WTC11 (cell line): ENCODE measurements at regions not wholly inside any gene's neighbourhood (a gene's known extent, or its start where the extent isn't known, plus 50 kb on each side); places are given as distances from the start of the nearest gene placed in this dataset.

ENCODE experiments used
- ATAC-seq: fragments of 200-7000 bp; cut with Tn5 transposase; 2 replicates; pipeline ENCODE4 v1.10.0; 2021; ENCODE audit warnings: mild to moderate bottlenecking, moderate library complexity
- CTCF ChIA-PET: fragments of 300-600 bp; sonication (Branson Sonifier 250); formaldehyde crosslinking; loops from one replicate; lab custom pipeline; 2021; ENCODE audit warnings: antibody characterized with exemption; lab: Charles Lee
- POLR2A ChIA-PET: fragments of 350-600 bp; sonication (Branson Sonifier 250); formaldehyde crosslinking; loops from one replicate; lab custom pipeline; 2021; ENCODE audit warnings: antibody characterized with exemption; lab: Charles Lee
- DNase-seq: peaks from one replicate; pipeline ENCODE4 v3.0.0; 2021; ENCODE audit warnings: low spot score
- H3K27ac Mint-ChIP-seq: 2 replicates; pipeline ENCODE4 v1.8.0; 2021; ENCODE audit warnings: mixed read lengths
- H3K27me3 Mint-ChIP-seq: 2 replicates; pipeline ENCODE4 v1.8.0; 2021; ENCODE audit warnings: low read depth, mild to moderate bottlenecking, moderate library complexity, mixed read lengths
- H3K36me3 Mint-ChIP-seq: 2 replicates; pipeline ENCODE4 v1.8.0; 2021; ENCODE audit warnings: mixed read lengths
- H3K4me1 Mint-ChIP-seq: 2 replicates; pipeline ENCODE4 v1.8.0; 2022; ENCODE audit warnings: mixed read lengths
- H3K4me3 Mint-ChIP-seq: 2 replicates; pipeline ENCODE4 v1.8.0; 2021; ENCODE audit warnings: mild to moderate bottlenecking, moderate library complexity, mixed read lengths
- H3K9me3 Mint-ChIP-seq: 2 replicates; pipeline ENCODE4 v1.8.0; 2021; ENCODE audit warnings: mixed read lengths
- AR ChIP-seq: fragments of 250-450 bp; sonication (Bioruptor Pico); IDR thresholded peaks from 2 replicates; pipeline ENCODE4 v1.9.0; 2021; ENCODE audit warnings: mild to moderate bottlenecking
- ATF3 ChIP-seq: sonication (generic); formaldehyde crosslinking; conservative IDR thresholded peaks from 2 replicates; pipeline ENCODE4 v1.8.1; 2022; ENCODE audit warnings: mild to moderate bottlenecking, missing genetic modification reagents
- CREM ChIP-seq: sonication (generic); formaldehyde crosslinking; IDR thresholded peaks from 2 replicates; pipeline ENCODE4 v1.8.1; 2022; ENCODE audit warnings: mild to moderate bottlenecking, missing genetic modification reagents, moderate library complexity
- EMX1 ChIP-seq: fragments of 250-450 bp; sonication (Bioruptor Pico); IDR thresholded peaks from 2 replicates; pipeline ENCODE4 v1.8.0; 2021; ENCODE audit warnings: mild to moderate bottlenecking
- IRF2 ChIP-seq: sonication (generic); formaldehyde crosslinking; IDR thresholded peaks from 2 replicates; pipeline ENCODE4 v1.8.0; 2022; ENCODE audit warnings: low read depth, missing genetic modification reagents, borderline replicate concordance
- JUN ChIP-seq: sonication (generic); formaldehyde crosslinking; IDR thresholded peaks from 2 replicates; pipeline ENCODE4 v1.8.0; 2023; ENCODE audit warnings: mild to moderate bottlenecking, missing genetic modification reagents
- MAX ChIP-seq: sonication (generic); formaldehyde crosslinking; IDR thresholded peaks from 2 replicates; pipeline ENCODE4 v1.8.0; 2022; ENCODE audit warnings: mild to moderate bottlenecking, missing genetic modification reagents
- MLX ChIP-seq: sonication (generic); formaldehyde crosslinking; IDR thresholded peaks from 2 replicates; pipeline ENCODE4 v1.8.1; 2023; ENCODE audit warnings: mild to moderate bottlenecking, missing genetic modification reagents, moderate library complexity
- NR1H2 ChIP-seq: sonication (generic); formaldehyde crosslinking; IDR thresholded peaks from 2 replicates; pipeline ENCODE4 v1.9.0; 2021; ENCODE audit warnings: mild to moderate bottlenecking, moderate library complexity, missing genetic modification reagents
- RELA ChIP-seq: sonication (generic); formaldehyde crosslinking; IDR thresholded peaks from 2 replicates; pipeline ENCODE4 v1.8.1; 2022; ENCODE audit warnings: missing genetic modification reagents, mild to moderate bottlenecking, borderline replicate concordance
- RORB ChIP-seq: fragments of 250-450 bp; sonication (Bioruptor Pico); IDR thresholded peaks from 2 replicates; pipeline ENCODE4 v1.9.0; 2021; ENCODE audit warnings: mild to moderate bottlenecking
- SOX15 ChIP-seq: fragments of 250-450 bp; sonication (Bioruptor Pico); IDR thresholded peaks from 2 replicates; pipeline ENCODE4 v1.9.0; 2021; ENCODE audit warnings: mild to moderate bottlenecking
- TEAD1 ChIP-seq: sonication (generic); formaldehyde crosslinking; IDR thresholded peaks from 2 replicates; pipeline ENCODE4 v1.8.0; 2022; ENCODE audit warnings: mild to moderate bottlenecking, missing genetic modification reagents
- ZMAT4 ChIP-seq: fragments of 250-450 bp; sonication (Bioruptor Pico); IDR thresholded peaks from 2 replicates; pipeline ENCODE4 v1.9.0; 2021; ENCODE audit warnings: mild to moderate bottlenecking
- ZNF232 ChIP-seq: sonication (generic); formaldehyde crosslinking; IDR thresholded peaks from 2 replicates; pipeline ENCODE4 v1.8.0; 2022; ENCODE audit warnings: mild to moderate bottlenecking, missing genetic modification reagents
- ZNF281 ChIP-seq: sonication (generic); formaldehyde crosslinking; IDR thresholded peaks from 2 replicates; pipeline ENCODE4 v1.8.0; 2023; ENCODE audit warnings: mild to moderate bottlenecking, missing genetic modification reagents
- ZNF396 ChIP-seq: fragments of 250-450 bp; sonication (Bioruptor Pico); IDR thresholded peaks from 2 replicates; pipeline ENCODE4 v1.8.0; 2021; ENCODE audit warnings: mild to moderate bottlenecking, moderate library complexity, borderline replicate concordance
- ZNF423 ChIP-seq: fragments of 250-450 bp; sonication (Bioruptor Pico); IDR thresholded peaks from 2 replicates; pipeline ENCODE4 v2.1.2; 2022; ENCODE audit warnings: mild to moderate bottlenecking, moderate library complexity
- TF ChIP-seq, protein P1 (sequence below): sonication (generic); formaldehyde crosslinking; IDR thresholded peaks from 2 replicates; pipeline ENCODE4 v1.8.1; 2023; ENCODE audit warnings: mild to moderate bottlenecking, moderate library complexity, missing genetic modification reagents
- TF ChIP-seq, protein P2 (sequence below): sonication (generic); formaldehyde crosslinking; IDR thresholded peaks from 2 replicates; pipeline ENCODE4 v1.8.1; 2023; ENCODE audit warnings: mild to moderate bottlenecking, missing genetic modification reagents

DNA sequence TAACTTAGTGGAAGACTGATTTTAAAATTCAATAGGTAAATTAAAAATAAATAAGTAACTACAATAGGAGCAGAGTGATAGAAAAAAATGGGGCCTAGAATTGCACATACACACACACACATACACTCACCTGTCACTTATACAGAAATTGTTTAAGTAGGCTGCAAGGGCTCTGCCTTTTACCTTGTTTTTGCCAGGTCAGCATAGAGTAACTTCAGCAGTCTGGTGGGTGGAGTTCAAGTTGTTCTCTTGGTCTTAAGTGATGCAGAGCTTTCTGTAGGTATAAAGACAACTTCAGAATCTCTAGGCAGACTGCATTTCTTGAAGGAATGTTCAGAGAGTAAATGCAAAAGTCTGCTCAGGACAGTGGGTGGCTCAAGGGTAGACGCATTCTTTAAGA, 457.0 kb downstream of the INHBA start:
- DNase-seq (no peak), ATAC-seq (no peak)
- ChIA-PET CTCF (no interaction called here), POLR2A (no interaction called here)
- H3K27ac Mint-ChIP-seq: no peak overlapping the region
- no peak overlapping the region for H3K4me3 Mint-ChIP-seq
- H3K9me3 Mint-ChIP-seq: peaks cover 12% of the 10 kb centered on the region
- H3K36me3 Mint-ChIP-seq: peaks cover 5% of the 10 kb centered on the region
- peaks cover 3% of the 10 kb centered on the region for H3K4me1 Mint-ChIP-seq
- H3K27me3 Mint-ChIP-seq: no peaks in the 10 kb centered on the region
- TF ChIP-seq, protein P1, sequence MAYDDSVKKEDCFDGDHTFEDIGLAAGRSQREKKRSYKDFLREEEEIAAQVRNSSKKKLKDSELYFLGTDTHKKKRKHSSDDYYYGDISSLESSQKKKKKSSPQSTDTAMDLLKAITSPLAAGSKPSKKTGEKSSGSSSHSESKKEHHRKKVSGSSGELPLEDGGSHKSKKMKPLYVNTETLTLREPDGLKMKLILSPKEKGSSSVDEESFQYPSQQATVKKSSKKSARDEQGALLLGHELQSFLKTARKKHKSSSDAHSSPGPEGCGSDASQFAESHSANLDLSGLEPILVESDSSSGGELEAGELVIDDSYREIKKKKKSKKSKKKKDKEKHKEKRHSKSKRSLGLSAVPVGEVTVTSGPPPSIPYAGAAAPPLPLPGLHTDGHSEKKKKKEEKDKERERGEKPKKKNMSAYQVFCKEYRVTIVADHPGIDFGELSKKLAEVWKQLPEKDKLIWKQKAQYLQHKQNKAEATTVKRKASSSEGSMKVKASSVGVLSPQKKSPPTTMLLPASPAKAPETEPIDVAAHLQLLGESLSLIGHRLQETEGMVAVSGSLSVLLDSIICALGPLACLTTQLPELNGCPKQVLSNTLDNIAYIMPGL (CRISPR knock-in tag): no peak
- TF ChIP-seq ATF3 (CRISPR knock-in tag): no peak
- TF ChIP-seq TEAD1: no peak
- no peak for TF ChIP-seq MLX (CRISPR knock-in tag)
- no peak for TF ChIP-seq RELA
- no peak for TF ChIP-seq ZNF423 (CRISPR knock-in tag)
- TF ChIP-seq NR1H2: no peak
- no peak for TF ChIP-seq IRF2 (CRISPR knock-in tag)
- TF ChIP-seq AR (CRISPR knock-in tag): no peak
- no peak for TF ChIP-seq RORB (CRISPR knock-in tag)
- TF ChIP-seq CREM (CRISPR knock-in tag): no peak
- no peak for TF ChIP-seq ZMAT4 (CRISPR knock-in tag)
- TF ChIP-seq JUN (CRISPR knock-in tag): no peak
- TF ChIP-seq ZNF232 (CRISPR knock-in tag): no peak
- no peak for TF ChIP-seq ZNF396
- no peak for TF ChIP-seq MAX (CRISPR knock-in tag)
- no peak for TF ChIP-seq EMX1 (CRISPR knock-in tag)
- TF ChIP-seq, protein P2, sequence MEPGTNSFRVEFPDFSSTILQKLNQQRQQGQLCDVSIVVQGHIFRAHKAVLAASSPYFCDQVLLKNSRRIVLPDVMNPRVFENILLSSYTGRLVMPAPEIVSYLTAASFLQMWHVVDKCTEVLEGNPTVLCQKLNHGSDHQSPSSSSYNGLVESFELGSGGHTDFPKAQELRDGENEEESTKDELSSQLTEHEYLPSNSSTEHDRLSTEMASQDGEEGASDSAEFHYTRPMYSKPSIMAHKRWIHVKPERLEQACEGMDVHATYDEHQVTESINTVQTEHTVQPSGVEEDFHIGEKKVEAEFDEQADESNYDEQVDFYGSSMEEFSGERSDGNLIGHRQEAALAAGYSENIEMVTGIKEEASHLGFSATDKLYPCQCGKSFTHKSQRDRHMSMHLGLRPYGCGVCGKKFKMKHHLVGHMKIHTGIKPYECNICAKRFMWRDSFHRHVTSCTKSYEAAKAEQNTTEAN: no peak
- no peak for TF ChIP-seq ZNF281 (CRISPR knock-in tag)
- TF ChIP-seq SOX15 (CRISPR knock-in tag): no peak
- TF ChIP-seq, all 79 proteins: peak for 0
